WTC11 (cell line): ENCODE measurements at regions not wholly inside any gene's neighbourhood (a gene's known extent, or its start where the extent isn't known, plus 50 kb on each side); places are given as distances from the start of the nearest gene placed in this dataset.

Source experiments
- TF ChIP-seq, protein P1 (sequence below): sonication (generic); formaldehyde crosslinking; IDR thresholded peaks from 2 replicates; pipeline ENCODE4 v1.8.1; 2023; ENCODE audit warnings: mild to moderate bottlenecking, missing genetic modification reagents, moderate library complexity
- TF ChIP-seq, protein P2 (sequence below): fragments of 200-600 bp; IDR thresholded peaks from 2 replicates; pipeline ENCODE4 v1.8.0; 2022; ENCODE audit warnings: antibody characterized with exemption
- TF ChIP-seq, protein P3 (sequence below): sonication (generic); formaldehyde crosslinking; IDR thresholded peaks from 2 replicates; pipeline ENCODE4 v1.8.1; 2023; ENCODE audit warnings: mild to moderate bottlenecking, missing genetic modification reagents

DNA sequence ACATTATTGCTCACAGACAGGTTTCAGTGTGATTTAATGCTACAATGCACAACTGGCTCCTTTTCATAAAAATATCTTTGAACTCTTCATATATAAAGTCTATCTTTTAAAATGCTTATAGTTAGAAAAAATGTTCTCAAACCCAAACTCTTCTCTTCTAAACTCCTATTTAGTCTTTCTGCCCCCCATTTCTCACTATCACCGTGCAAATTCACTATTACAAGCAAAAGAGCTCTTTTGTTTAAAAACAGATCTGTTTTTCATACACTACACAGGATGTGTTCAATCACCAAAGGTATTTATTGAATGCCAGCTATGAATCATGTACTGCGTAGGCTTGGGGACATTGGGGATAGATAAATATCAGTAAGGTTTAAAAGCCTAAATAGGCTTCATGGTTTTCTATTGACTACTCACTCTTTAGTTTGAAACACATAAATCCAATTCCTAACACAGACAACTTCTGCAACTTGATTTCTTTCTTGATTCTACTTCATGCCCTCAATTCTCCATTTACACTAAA lies 692.3 kb downstream of the C12orf50 start:
- TF ChIP-seq, protein P1, sequence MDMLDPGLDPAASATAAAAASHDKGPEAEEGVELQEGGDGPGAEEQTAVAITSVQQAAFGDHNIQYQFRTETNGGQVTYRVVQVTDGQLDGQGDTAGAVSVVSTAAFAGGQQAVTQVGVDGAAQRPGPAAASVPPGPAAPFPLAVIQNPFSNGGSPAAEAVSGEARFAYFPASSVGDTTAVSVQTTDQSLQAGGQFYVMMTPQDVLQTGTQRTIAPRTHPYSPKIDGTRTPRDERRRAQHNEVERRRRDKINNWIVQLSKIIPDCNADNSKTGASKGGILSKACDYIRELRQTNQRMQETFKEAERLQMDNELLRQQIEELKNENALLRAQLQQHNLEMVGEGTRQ, result no peak
- TF ChIP-seq, protein P2, sequence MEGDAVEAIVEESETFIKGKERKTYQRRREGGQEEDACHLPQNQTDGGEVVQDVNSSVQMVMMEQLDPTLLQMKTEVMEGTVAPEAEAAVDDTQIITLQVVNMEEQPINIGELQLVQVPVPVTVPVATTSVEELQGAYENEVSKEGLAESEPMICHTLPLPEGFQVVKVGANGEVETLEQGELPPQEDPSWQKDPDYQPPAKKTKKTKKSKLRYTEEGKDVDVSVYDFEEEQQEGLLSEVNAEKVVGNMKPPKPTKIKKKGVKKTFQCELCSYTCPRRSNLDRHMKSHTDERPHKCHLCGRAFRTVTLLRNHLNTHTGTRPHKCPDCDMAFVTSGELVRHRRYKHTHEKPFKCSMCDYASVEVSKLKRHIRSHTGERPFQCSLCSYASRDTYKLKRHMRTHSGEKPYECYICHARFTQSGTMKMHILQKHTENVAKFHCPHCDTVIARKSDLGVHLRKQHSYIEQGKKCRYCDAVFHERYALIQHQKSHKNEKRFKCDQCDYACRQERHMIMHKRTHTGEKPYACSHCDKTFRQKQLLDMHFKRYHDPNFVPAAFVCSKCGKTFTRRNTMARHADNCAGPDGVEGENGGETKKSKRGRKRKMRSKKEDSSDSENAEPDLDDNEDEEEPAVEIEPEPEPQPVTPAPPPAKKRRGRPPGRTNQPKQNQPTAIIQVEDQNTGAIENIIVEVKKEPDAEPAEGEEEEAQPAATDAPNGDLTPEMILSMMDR, result no peak
- TF ChIP-seq, protein P3, sequence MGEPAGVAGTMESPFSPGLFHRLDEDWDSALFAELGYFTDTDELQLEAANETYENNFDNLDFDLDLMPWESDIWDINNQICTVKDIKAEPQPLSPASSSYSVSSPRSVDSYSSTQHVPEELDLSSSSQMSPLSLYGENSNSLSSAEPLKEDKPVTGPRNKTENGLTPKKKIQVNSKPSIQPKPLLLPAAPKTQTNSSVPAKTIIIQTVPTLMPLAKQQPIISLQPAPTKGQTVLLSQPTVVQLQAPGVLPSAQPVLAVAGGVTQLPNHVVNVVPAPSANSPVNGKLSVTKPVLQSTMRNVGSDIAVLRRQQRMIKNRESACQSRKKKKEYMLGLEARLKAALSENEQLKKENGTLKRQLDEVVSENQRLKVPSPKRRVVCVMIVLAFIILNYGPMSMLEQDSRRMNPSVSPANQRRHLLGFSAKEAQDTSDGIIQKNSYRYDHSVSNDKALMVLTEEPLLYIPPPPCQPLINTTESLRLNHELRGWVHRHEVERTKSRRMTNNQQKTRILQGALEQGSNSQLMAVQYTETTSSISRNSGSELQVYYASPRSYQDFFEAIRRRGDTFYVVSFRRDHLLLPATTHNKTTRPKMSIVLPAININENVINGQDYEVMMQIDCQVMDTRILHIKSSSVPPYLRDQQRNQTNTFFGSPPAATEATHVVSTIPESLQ (CRISPR knock-in tag), result no peak
